Left ventricle myocardium inferior (tissue), 1 donor: ENCODE measurements at regions not wholly inside any gene's neighbourhood (a gene's known extent, or its start where the extent isn't known, plus 50 kb on each side); places are given as distances from the start of the nearest gene placed in this dataset.

Experiments used
- DNase-seq: peaks from one replicate; pipeline ENCODE4 v3.0.0-alpha.2; 2020
- H3K27ac ChIP-seq: fragments of 200-600 bp; replicated peaks from 2 replicates; pipeline ENCODE4 v1.8.0; 2021
- H3K27me3 ChIP-seq: fragments of 200-600 bp; 2 replicates; pipeline ENCODE4 v1.8.0; 2021; ENCODE audit warnings: low read depth
- H3K36me3 ChIP-seq: fragments of 200-600 bp; 2 replicates; pipeline ENCODE4 v1.8.0; 2021
- H3K4me1 ChIP-seq: fragments of 200-600 bp; 2 replicates; pipeline ENCODE4 v1.8.0; 2021
- H3K4me3 ChIP-seq: fragments of 200-600 bp; 2 replicates; pipeline ENCODE4 v1.8.0; 2021; ENCODE audit warnings: mild to moderate bottlenecking, moderate library complexity
- H3K9me3 ChIP-seq: fragments of 200-600 bp; replicated peaks from 2 replicates; pipeline ENCODE4 v1.8.0; 2021
- CTCF ChIP-seq: fragments of 200-600 bp; IDR thresholded peaks from 2 replicates; pipeline ENCODE4 v1.8.0; 2021; ENCODE audit warnings: antibody characterized with exemption, mild to moderate bottlenecking, borderline replicate concordance
- intact Hi-C: fragments of 100-400 bp; cut with micrococcal nuclease; formaldehyde crosslinking; loops from one replicate; pipeline ENCODE4 v1.11.0; 2022
- donor health status: DM: no; HTN: yes; CAD: no; lungs with severe emphysema.

- Histone ChIP-seq H3K27me3 (no peaks in the 10 kb centered on the region), H3K9me3 (no peaks in the 10 kb centered on the region), H3K4me3 (no peak overlapping the region), H3K27ac (no peak overlapping the region), H3K36me3 (no peaks in the 10 kb centered on the region), H3K4me1 (peaks cover 12% of the 10 kb centered on the region)
- intact Hi-C loops, result no loop called here
- no peak for DNase-seq
- TF ChIP-seq CTCF, result no peak
Observed at GRCh38 chr11:115576606-115577380, 72.6 kb upstream of the CADM1 start.

- intact Hi-C loops, result no loop called here
- H3K4me1 ChIP-seq, result no peaks in the 10 kb centered on the region
- H3K27ac ChIP-seq, result no peak overlapping the region
- H3K4me3 ChIP-seq, result no peak overlapping the region
- H3K9me3 ChIP-seq, result no peaks in the 10 kb centered on the region
- H3K36me3 ChIP-seq, result no peaks in the 10 kb centered on the region
- H3K27me3 ChIP-seq, result peaks cover 19% of the 10 kb centered on the region
- no peak for DNase-seq
- no peak for TF ChIP-seq CTCF
Observed at GRCh38 chr11:115572551-115572950, 68.3 kb upstream of the CADM1 start.

- intact Hi-C loops, result no loop called here
- Histone ChIP-seq H3K9me3 (no peaks in the 10 kb centered on the region), H3K4me3 (no peak overlapping the region), H3K4me1 (peaks cover 9% of the 10 kb centered on the region), H3K27ac (no peak overlapping the region), H3K27me3 (peaks cover 23% of the 10 kb centered on the region), H3K36me3 (no peaks in the 10 kb centered on the region)
- peak; percentile 16 for TF ChIP-seq CTCF
- DNase-seq, result no peak
Observed at GRCh38 chr11:115566180-115566764, 62.1 kb upstream of the CADM1 start.

GRCh38 chr11:115564851-115565250 lies 60.6 kb upstream of the CADM1 start:
- intact Hi-C loops, result no loop called here
- H3K36me3 ChIP-seq, result no peaks in the 10 kb centered on the region
- TF ChIP-seq CTCF, result no peak

GRCh38 chr11:115561116-115561515 lies 56.9 kb upstream of the CADM1 start:
- no peak for TF ChIP-seq CTCF
- Histone ChIP-seq H3K27me3 (peaks cover 3% of the 10 kb centered on the region), H3K9me3 (no peaks in the 10 kb centered on the region), H3K4me3 (no peak overlapping the region), H3K27ac (no peak overlapping the region), H3K4me1 (peaks cover 3% of the 10 kb centered on the region), H3K36me3 (no peaks in the 10 kb centered on the region)
- DNase-seq, result no peak
- intact Hi-C loops, result no loop called here

More at GRCh38 chr11:115564851-115565250, 60.6 kb upstream of the CADM1 start:
- Histone ChIP-seq H3K9me3 (no peaks in the 10 kb centered on the region), H3K27me3 (peaks cover 21% of the 10 kb centered on the region), H3K27ac (no peak overlapping the region), H3K4me1 (peaks cover 9% of the 10 kb centered on the region), H3K4me3 (no peak overlapping the region)
- DNase-seq, result no peak
